Progenitor cell of endocrine pancreas (in vitro differentiated cells): ENCODE measurements at regions not wholly inside any gene's neighbourhood (a gene's known extent, or its start where the extent isn't known, plus 50 kb on each side); places are given as distances from the start of the nearest gene placed in this dataset.

ENCODE experiments used
- DNase-seq: peaks from one replicate; pipeline ENCODE4 v3.0.0; 2021; ENCODE audit warnings: low spot score; ENCODE audit not compliant: unreplicated experiment
- H3K27ac Mint-ChIP-seq: 2 replicates; pipeline ENCODE4 v1.8.0; 2021; ENCODE audit warnings: mild to moderate bottlenecking, moderate library complexity, mixed read lengths
- H3K27me3 Mint-ChIP-seq: 2 replicates; pipeline ENCODE4 v1.8.0; 2021; ENCODE audit warnings: mixed read lengths
- H3K36me3 Mint-ChIP-seq: 2 replicates; pipeline ENCODE4 v1.8.0; 2022; ENCODE audit warnings: mixed read lengths; ENCODE audit not compliant: insufficient read depth
- H3K4me1 Mint-ChIP-seq: 2 replicates; pipeline ENCODE4 v1.8.0; 2021; ENCODE audit warnings: low read depth, mixed read lengths
- H3K4me3 Mint-ChIP-seq: 2 replicates; pipeline ENCODE4 v1.8.0; 2021; ENCODE audit warnings: low read depth, mild to moderate bottlenecking, moderate library complexity, mixed read lengths
- H3K9me3 Mint-ChIP-seq: 2 replicates; pipeline ENCODE4 v1.8.0; 2021; ENCODE audit warnings: low read depth, mixed read lengths
- TF ChIP-seq, protein P1 (sequence below): fragments of 200-600 bp; sonication (generic); IDR thresholded peaks from one replicate; pipeline ENCODE4 v1.5.0; 2021; ENCODE audit warnings: antibody characterized with exemption, mild to moderate bottlenecking; ENCODE audit not compliant: unreplicated experiment

DNA sequence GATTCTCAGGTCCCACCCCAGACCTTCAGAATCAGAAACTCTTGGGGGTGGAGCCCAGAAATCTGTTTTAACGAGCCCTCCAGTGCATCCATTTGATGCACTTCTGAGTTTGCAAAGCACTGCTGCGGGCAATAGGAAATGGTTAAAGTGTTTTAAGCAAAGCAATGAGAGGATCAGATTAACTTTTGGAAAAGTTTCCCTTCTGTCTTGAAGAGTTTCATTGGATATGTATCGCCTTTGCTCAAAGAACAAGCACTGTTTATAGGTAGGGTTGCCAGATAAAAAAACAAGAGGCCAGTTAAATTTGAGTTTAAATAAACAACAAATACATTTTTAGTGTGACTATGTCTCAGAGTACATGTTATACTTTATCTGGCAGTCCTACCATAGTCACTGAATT is 226.0 kb downstream of the BMP7 start:
- Mint-ChIP-seq H3K27ac (no peak overlapping the region), H3K4me3 (no peak overlapping the region), H3K36me3 (no peaks in the 10 kb centered on the region), H3K27me3 (peaks cover 22% of the 10 kb centered on the region), H3K4me1 (no peaks in the 10 kb centered on the region), H3K9me3 (no peaks in the 10 kb centered on the region)
- no peak for DNase-seq
- TF ChIP-seq, protein P1, sequence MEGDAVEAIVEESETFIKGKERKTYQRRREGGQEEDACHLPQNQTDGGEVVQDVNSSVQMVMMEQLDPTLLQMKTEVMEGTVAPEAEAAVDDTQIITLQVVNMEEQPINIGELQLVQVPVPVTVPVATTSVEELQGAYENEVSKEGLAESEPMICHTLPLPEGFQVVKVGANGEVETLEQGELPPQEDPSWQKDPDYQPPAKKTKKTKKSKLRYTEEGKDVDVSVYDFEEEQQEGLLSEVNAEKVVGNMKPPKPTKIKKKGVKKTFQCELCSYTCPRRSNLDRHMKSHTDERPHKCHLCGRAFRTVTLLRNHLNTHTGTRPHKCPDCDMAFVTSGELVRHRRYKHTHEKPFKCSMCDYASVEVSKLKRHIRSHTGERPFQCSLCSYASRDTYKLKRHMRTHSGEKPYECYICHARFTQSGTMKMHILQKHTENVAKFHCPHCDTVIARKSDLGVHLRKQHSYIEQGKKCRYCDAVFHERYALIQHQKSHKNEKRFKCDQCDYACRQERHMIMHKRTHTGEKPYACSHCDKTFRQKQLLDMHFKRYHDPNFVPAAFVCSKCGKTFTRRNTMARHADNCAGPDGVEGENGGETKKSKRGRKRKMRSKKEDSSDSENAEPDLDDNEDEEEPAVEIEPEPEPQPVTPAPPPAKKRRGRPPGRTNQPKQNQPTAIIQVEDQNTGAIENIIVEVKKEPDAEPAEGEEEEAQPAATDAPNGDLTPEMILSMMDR = no peak

DNA sequence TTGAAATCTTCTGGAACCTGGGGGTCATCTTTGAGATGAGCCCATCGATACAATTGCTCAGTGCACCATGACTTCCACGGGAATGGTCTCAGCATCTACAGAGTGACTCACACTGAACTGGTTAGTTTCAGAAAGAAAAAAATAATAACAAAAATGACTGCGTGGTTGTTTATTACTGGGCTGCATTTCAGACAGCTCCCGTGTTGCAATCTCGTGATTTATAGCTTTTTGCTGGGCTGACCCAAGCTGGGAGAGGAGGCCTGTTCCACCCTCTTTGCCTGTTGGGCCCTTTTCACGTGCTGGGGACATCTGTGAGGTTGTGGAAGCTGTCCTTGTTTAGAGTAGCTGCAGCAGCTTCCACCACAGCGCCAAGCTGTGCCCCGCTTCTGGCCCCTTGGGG is 225.5 kb downstream of the BMP7 start:
- Mint-ChIP-seq H3K27ac (no peak overlapping the region), H3K4me1 (no peaks in the 10 kb centered on the region), H3K4me3 (no peak overlapping the region), H3K9me3 (no peaks in the 10 kb centered on the region), H3K27me3 (peaks cover 20% of the 10 kb centered on the region), H3K36me3 (no peaks in the 10 kb centered on the region)
- TF ChIP-seq, protein P1 = no peak
- no peak for DNase-seq

DNA sequence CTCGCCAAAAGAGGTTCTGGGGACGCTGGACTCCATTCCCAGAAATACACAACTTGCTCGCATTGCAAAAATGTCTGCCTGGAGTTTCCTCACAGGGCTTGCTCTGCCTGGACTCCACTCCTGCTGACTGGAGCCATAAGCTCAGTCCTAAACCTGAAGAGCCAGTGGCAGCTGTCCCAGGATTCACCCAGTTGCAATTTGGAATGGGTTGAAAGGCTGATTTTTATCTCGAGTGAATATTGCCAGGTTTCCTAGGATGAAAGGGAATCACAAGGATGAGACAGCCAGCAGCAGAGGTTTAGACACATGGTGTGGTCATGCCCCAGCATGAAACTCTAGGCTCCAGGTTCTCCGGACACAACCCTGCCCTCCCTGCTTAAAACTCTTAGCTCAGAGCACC is 223.3 kb downstream of the BMP7 start:
- H3K27me3 Mint-ChIP-seq = peaks cover 12% of the 10 kb centered on the region
- no peaks in the 10 kb centered on the region for H3K4me1 Mint-ChIP-seq
- no peak for DNase-seq
- no peak overlapping the region for H3K27ac Mint-ChIP-seq
- H3K9me3 Mint-ChIP-seq = no peaks in the 10 kb centered on the region
- no peaks in the 10 kb centered on the region for H3K36me3 Mint-ChIP-seq
- H3K4me3 Mint-ChIP-seq = no peak overlapping the region
- TF ChIP-seq, protein P1 = no peak

DNA sequence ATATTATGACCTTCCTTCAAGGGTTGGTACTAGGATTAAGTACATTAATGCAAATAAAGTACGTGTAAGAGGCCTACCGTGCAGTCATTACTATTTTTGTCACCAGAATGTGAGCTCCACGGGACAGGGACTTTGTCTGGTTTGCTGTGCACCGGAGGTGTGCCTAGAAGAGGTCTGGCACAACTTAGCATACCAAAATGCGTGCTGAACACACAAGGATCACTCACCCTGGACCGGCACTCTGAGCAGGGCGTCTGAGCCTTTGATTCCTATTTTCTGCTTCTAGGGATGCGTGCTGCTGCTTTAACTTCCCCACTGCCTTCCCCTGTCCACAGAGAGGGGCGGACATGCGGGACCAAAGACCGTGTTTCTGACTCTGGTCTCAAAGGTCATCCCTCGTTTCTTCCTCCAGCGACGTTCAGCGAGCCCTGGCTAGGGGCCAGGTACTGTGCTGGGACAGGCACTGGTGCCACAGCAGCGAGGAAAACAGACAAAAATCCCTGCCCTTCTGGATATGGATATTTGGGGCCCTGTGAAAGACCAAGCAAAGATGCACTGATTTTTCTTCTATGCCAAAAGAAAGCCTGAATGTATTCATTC is 222.7 kb downstream of the BMP7 start:
- H3K27ac Mint-ChIP-seq = no peak overlapping the region
- H3K27me3 Mint-ChIP-seq = peaks cover 12% of the 10 kb centered on the region
- no peaks in the 10 kb centered on the region for H3K4me1 Mint-ChIP-seq
- TF ChIP-seq, protein P1 = no peak
- DNase-seq = no peak
- no peak overlapping the region for H3K4me3 Mint-ChIP-seq
- no peaks in the 10 kb centered on the region for H3K9me3 Mint-ChIP-seq
- no peaks in the 10 kb centered on the region for H3K36me3 Mint-ChIP-seq

DNA sequence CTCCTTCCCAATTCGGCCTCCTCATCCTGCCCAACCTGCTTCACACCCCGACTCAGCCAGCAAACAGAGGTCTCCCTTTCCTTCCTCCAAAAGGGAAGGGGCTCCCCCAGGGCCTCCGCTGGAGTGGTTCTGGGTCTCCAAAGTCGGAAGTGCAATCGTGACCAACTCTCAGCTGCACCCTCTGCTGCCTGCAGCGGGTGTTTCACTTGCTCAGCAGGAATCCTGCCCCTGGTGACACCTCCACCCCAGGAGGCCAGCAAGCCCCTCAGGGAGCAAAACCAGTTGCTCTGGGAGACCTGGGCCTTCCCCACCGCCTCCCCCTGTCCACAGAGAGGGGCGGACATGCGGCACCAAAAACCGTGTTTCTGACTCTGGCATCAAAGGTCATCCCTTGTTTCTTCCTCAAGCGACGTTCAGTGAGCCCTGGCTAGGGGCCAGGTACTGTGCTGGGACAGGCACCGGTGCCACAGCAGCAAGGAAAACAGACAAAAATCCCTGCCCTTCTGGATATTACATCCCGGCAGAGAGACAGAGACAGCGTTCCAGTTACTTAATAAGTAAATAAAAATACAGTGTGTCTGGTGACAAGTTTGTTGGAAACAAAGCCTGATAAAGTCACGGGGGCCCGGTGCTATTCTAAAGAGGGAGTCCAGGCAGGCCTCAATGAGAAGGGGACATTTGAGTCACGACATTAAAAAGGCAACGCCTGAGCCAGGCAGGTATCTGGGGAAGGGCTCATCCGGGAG is 219.0 kb downstream of the BMP7 start:
- TF ChIP-seq, protein P1 = peak; percentile 34
- Mint-ChIP-seq H3K9me3 (no peaks in the 10 kb centered on the region), H3K36me3 (no peaks in the 10 kb centered on the region), H3K27ac (no peak overlapping the region), H3K4me3 (no peak overlapping the region), H3K4me1 (no peaks in the 10 kb centered on the region), H3K27me3 (peaks cover 8% of the 10 kb centered on the region)
- DNase-seq = no peak
